Coronary artery (tissue), 2 donors: ENCODE measurements at regions not wholly inside any gene's neighbourhood (a gene's known extent, or its start where the extent isn't known, plus 50 kb on each side); places are given as distances from the start of the nearest gene placed in this dataset.
"Not testable (repeated sequence)": the region's sequence is repeated elsewhere in the genome, so short reads cannot be mapped to it uniquely, and the experiment has no call there.

ENCODE experiments used
- DNase-seq: peaks from one replicate; pipeline ENCODE4 v3.0.0-alpha.2; 2017; ENCODE audit warnings: low spot score
- H3K27ac ChIP-seq, 2 donors: fragments of 200-600 bp; sonication (generic); one replicate each; pipeline ENCODE4 v1.5.1; 2016 to 2019
- H3K4me3 ChIP-seq: fragments of 200-600 bp; sonication (generic); 2 replicates; pipeline ENCODE4 v1.5.1; 2016; ENCODE audit warnings: mild to moderate bottlenecking, moderate library complexity
- TF ChIP-seq, protein P1 (sequence below): fragments of 200-600 bp; sonication (generic); IDR thresholded peaks from one replicate; pipeline ENCODE4 v1.5.1; 2019; ENCODE audit warnings: antibody characterized with exemption

- TF ChIP-seq, protein P1, sequence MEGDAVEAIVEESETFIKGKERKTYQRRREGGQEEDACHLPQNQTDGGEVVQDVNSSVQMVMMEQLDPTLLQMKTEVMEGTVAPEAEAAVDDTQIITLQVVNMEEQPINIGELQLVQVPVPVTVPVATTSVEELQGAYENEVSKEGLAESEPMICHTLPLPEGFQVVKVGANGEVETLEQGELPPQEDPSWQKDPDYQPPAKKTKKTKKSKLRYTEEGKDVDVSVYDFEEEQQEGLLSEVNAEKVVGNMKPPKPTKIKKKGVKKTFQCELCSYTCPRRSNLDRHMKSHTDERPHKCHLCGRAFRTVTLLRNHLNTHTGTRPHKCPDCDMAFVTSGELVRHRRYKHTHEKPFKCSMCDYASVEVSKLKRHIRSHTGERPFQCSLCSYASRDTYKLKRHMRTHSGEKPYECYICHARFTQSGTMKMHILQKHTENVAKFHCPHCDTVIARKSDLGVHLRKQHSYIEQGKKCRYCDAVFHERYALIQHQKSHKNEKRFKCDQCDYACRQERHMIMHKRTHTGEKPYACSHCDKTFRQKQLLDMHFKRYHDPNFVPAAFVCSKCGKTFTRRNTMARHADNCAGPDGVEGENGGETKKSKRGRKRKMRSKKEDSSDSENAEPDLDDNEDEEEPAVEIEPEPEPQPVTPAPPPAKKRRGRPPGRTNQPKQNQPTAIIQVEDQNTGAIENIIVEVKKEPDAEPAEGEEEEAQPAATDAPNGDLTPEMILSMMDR: no peak
- Histone ChIP-seq H3K27ac (no peak overlapping the region), H3K4me3 (no peak overlapping the region)
- DNase-seq: no peak
Measured at GRCh38 chr12:83709899-83710298, 1023.2 kb downstream of the TMTC2 start.

GRCh38 chr12:83700838-83701237 is 1014.1 kb downstream of the TMTC2 start:
- H3K4me3 ChIP-seq: no peak overlapping the region
- no peak overlapping the region for H3K27ac ChIP-seq
- no peak for DNase-seq
- TF ChIP-seq, protein P1: no peak

- not testable (repeated sequence) for H3K27ac ChIP-seq, DNase-seq, H3K4me3 ChIP-seq
Measured at GRCh38 chr12:83696311-83696710, 1009.6 kb downstream of the TMTC2 start.

DNA sequence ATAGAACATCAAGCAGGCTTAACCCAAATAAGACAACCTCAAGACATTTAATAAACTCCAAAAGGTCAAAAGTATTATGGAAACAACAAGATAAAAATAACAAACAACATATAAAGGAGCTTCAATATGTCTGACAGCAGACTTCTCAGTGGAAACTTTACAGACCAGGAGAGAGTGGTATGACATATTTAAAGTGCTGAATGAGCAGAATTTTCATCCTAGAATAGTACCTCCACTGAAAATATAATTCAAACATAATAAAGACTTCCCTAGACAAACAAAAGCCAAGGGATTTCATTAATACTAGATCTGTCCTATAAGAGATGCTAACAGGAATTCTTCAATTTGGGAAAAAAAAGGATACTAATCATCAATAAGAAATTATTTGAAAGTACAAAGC is 1005.0 kb downstream of the TMTC2 start:
- no peak overlapping the region for H3K27ac ChIP-seq
- TF ChIP-seq, protein P1: no peak
- no peak for DNase-seq
- H3K4me3 ChIP-seq: no peak overlapping the region

DNA sequence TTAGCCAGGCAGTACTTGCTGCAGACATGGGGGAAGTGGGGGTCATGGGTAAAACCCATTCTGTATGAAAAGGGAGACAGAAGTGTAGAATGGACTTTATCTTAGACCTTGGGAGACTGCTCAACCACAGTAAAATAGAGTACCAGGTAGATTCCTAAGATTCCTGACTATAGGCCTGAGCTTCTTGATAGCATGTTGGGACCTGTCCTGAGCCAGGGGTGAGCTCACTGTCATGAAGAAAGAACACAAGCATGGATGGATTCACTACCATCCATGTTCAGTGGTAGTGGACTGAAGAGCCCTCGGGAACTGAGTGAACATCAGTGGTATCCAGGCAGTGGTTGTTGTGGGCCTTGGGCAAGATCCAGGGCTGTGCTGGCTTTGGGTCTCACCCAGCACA is 1003.8 kb downstream of the TMTC2 start:
- TF ChIP-seq, protein P1: no peak
- H3K4me3 ChIP-seq: no peak overlapping the region
- DNase-seq: no peak
- H3K27ac ChIP-seq: no peak overlapping the region

- TF ChIP-seq, protein P1: no peak
- DNase-seq: no peak
- no peak overlapping the region for H3K4me3 ChIP-seq
- no peak overlapping the region for H3K27ac ChIP-seq
Measured at GRCh38 chr12:83689333-83689732, 1002.6 kb downstream of the TMTC2 start.

DNA sequence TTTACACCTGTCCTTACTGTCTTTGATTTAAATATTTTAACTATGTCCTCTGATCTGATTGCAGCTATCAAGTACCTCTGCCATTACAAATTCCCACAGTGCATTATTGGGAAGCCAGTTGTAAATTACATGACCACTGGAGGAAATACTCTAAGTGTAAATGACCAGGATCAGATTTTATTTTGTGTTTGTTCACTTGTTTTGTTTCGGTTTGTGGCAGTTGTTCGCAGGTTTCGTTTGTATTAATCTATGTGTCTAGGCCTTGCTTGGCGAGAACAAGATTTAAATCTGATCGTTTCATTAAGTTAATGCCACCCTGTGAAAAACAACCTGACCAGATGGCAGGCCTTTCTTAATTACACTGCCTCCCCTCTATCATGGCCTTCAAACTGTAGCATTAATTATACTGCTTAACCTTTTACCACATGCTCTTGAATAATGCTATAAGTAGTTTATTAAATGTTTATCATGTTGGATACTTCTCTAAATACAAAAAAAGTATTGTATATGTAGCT is 990.1 kb downstream of the TMTC2 start:
- Histone ChIP-seq H3K4me3 (no peak overlapping the region), H3K27ac (no peak overlapping the region)
- no peak for DNase-seq
- TF ChIP-seq, protein P1: no peak

DNA sequence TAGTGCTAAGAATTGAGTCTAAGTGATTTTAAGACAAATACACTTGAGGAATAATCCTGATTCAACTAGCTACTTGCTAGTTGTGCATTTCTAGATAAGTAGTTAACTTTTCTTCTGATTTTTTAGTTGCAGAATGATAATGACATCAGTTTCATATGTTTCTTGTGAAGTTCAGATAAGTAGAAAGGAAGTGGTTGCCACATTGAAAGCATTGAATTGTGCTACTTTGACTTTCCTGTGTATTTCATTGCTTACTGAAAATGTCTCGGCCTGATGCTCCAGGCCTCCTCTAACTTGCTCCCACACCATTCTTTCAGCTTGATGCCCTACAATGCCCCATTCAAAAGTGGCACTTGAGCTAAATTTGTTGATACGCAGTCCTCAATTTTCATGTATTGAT is 980.0 kb downstream of the TMTC2 start:
- DNase-seq: no peak
- H3K4me3 ChIP-seq: no peak overlapping the region
- TF ChIP-seq, protein P1: no peak
- H3K27ac ChIP-seq: no peak overlapping the region
